Fibroblast of villous mesenchyme (primary cell): ENCODE measurements at regions not wholly inside any gene's neighbourhood (a gene's known extent, or its start where the extent isn't known, plus 50 kb on each side); places are given as distances from the start of the nearest gene placed in this dataset.

Source experiments
- DNase-seq: peaks from one replicate; pipeline ENCODE4 v3.0.0-alpha.2; 2010; ENCODE audit warnings: low read depth
- H3K4me3 ChIP-seq: 2 replicates; pipeline ENCODE4 v1.5.1; 2011; ENCODE audit warnings: low read depth, mild to moderate bottlenecking, low read length
- TF ChIP-seq, protein P1 (sequence below): IDR thresholded peaks from 2 replicates; pipeline ENCODE4 v1.5.1; 2012; ENCODE audit warnings: low read depth, mild to moderate bottlenecking, low read length; ENCODE audit not compliant: insufficient read depth

- TF ChIP-seq, protein P1, sequence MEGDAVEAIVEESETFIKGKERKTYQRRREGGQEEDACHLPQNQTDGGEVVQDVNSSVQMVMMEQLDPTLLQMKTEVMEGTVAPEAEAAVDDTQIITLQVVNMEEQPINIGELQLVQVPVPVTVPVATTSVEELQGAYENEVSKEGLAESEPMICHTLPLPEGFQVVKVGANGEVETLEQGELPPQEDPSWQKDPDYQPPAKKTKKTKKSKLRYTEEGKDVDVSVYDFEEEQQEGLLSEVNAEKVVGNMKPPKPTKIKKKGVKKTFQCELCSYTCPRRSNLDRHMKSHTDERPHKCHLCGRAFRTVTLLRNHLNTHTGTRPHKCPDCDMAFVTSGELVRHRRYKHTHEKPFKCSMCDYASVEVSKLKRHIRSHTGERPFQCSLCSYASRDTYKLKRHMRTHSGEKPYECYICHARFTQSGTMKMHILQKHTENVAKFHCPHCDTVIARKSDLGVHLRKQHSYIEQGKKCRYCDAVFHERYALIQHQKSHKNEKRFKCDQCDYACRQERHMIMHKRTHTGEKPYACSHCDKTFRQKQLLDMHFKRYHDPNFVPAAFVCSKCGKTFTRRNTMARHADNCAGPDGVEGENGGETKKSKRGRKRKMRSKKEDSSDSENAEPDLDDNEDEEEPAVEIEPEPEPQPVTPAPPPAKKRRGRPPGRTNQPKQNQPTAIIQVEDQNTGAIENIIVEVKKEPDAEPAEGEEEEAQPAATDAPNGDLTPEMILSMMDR: no peak
- DNase-seq: peak; percentile 82
- H3K4me3 ChIP-seq: no peak overlapping the region
Observed at GRCh38 chr9:111163716-111164389, 125.6 kb upstream of the LPAR1 start.

GRCh38 chr9:111162026-111162425 lies 123.8 kb upstream of the LPAR1 start:
- H3K4me3 ChIP-seq: no peak overlapping the region
- TF ChIP-seq, protein P1: no peak
- no peak for DNase-seq

GRCh38 chr9:111161015-111161415 lies 122.7 kb upstream of the LPAR1 start:
- no peak overlapping the region for H3K4me3 ChIP-seq
- TF ChIP-seq, protein P1: no peak
- peak; percentile 70 for DNase-seq

- DNase-seq: no peak
- TF ChIP-seq, protein P1: no peak
Observed at GRCh38 chr9:111158999-111159398, 120.7 kb upstream of the LPAR1 start.

GRCh38 chr9:111158363-111158762 lies 120.1 kb upstream of the LPAR1 start:
- H3K4me3 ChIP-seq: no peak overlapping the region
- DNase-seq: peak; percentile 70
- TF ChIP-seq, protein P1: no peak

More at GRCh38 chr9:111158999-111159398, 120.7 kb upstream of the LPAR1 start:
- H3K4me3 ChIP-seq: no peak overlapping the region

DNA sequence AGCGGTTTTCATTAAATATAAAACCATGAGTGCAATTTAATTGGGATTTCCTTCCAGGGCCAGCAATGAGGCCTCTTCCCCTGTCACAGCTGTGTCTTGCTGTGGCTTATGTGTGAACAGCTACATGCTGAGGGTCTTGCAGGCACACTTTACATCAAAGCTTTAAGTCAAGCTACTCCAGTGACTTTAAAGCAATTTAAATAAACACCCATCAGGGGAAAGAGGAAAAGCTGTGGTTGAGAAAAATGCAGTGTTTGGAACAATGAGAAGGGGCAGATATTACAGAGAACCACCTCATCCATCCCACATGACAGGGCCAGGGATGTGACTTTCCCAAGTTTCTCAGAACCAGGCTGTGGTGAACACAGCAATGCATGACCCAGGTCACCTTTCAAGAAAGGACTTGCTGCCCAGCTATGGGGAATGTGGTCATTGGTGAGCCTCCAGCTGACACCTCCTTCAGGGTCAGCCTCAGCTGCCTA lies 115.9 kb upstream of the LPAR1 start:
- TF ChIP-seq, protein P1: no peak
- DNase-seq: no peak
- no peak overlapping the region for H3K4me3 ChIP-seq
